NT2/D1 (cell line): ENCODE measurements at regions not wholly inside any gene's neighbourhood (a gene's known extent, or its start where the extent isn't known, plus 50 kb on each side); places are given as distances from the start of the nearest gene placed in this dataset.

Experiments
- SUZ12 ChIP-seq: IDR thresholded peaks from 2 replicates; pipeline ENCODE4 v1.6.1; 2011; ENCODE audit not compliant: insufficient read length, insufficient read depth; ENCODE audit errors: extremely low read depth
- ZNF274 ChIP-seq: IDR thresholded peaks from 2 replicates; pipeline ENCODE4 v1.6.1; 2011; ENCODE audit warnings: mild to moderate bottlenecking, low read depth, low read length

DNA sequence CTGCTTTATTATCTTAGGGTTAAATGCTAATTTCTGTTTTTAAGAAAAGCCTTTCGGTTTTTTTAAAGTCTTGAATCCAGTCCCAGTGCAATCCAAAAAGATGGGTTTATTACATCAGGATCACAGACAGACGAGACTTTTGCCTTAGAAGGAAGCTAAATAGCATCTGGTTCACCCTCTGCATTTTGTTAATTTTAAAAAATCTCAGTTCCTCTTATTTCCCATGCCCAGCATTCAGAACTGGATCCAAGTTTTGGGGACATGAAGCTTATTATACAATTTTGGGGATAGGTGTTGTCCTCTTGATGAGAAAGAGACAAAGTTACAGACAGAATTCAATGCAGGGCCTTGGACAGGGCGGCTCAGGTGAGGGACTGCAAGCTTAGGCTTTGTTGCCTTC lies 181.5 kb upstream of the LYSMD4 start:
- TF ChIP-seq SUZ12 (no peak), ZNF274 (no peak)
